ENCODE measurements at regions not wholly inside any gene's neighbourhood (a gene's known extent, or its start where the extent isn't known, plus 50 kb on each side); places are given as distances from the start of the nearest gene placed in this dataset.

DNA sequence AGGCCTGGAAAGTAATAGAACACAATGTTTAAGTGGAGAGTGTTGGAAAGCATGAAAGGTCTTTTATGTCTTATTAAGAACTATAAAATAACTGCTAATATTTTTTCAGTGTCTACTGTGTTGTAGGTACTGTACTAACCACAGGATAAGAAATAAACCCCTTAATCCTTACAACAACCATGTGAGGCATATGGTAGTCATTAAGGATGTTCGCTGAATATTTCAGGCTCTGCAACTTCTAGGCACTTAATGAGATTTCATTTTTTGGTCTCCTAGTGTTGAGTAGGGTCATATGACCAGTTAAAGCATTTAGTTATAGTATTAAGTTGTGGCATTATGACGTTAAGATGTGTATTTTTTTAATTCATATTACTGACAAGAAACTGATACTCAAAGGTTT, 346.6 kb upstream of the KCNH7 start:
- TF ChIP-seq, protein P1, sequence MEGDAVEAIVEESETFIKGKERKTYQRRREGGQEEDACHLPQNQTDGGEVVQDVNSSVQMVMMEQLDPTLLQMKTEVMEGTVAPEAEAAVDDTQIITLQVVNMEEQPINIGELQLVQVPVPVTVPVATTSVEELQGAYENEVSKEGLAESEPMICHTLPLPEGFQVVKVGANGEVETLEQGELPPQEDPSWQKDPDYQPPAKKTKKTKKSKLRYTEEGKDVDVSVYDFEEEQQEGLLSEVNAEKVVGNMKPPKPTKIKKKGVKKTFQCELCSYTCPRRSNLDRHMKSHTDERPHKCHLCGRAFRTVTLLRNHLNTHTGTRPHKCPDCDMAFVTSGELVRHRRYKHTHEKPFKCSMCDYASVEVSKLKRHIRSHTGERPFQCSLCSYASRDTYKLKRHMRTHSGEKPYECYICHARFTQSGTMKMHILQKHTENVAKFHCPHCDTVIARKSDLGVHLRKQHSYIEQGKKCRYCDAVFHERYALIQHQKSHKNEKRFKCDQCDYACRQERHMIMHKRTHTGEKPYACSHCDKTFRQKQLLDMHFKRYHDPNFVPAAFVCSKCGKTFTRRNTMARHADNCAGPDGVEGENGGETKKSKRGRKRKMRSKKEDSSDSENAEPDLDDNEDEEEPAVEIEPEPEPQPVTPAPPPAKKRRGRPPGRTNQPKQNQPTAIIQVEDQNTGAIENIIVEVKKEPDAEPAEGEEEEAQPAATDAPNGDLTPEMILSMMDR (IDR thresholded peaks at IDR 0.05; ENCODE audit: poor library complexity, severe bottlenecking): no peak
- TF ChIP-seq SMC3 (conservative IDR thresholded peaks at IDR 0.05; ENCODE audit: poor library complexity) (no peak), EP300 (conservative IDR thresholded peaks at IDR 0.05; ENCODE audit: poor library complexity, severe bottlenecking) (no peak)
